NB4 (cell line): ENCODE measurements at regions not wholly inside any gene's neighbourhood (a gene's known extent, or its start where the extent isn't known, plus 50 kb on each side); places are given as distances from the start of the nearest gene placed in this dataset.
"Not testable (repeated sequence)": the region's sequence is repeated elsewhere in the genome, so short reads cannot be mapped to it uniquely, and the experiment has no call there.

ENCODE experiments used
- CTCF ChIP-seq: IDR thresholded peaks from one replicate; pipeline ENCODE4 v1.5.1; 2012; ENCODE audit warnings: low read depth, low read length
- POLR2A ChIP-seq: IDR thresholded peaks from 2 replicates; pipeline ENCODE4 v1.6.1; 2011; ENCODE audit warnings: mild to moderate bottlenecking; ENCODE audit not compliant: insufficient read length; ENCODE audit errors: extremely low read depth

DNA sequence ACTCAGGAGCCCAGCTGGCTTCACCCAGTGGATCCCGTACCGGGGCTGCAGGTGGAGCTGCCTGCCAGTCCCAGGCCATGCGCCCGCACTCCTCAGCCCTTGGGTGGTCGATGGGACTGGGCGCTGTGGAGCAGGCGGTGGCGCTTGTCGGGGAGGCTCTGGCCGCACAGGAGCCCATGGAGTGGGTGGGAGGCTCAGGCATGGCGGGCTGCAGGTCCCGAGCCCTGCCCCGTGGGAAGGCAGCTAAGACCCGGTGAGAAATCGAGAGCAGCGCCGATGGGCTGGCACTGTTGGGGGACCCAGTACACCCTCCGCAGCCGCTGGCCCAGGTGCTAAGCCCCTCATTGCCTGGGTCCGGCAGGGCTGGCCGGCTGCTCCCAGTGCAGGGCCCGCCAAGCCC lies 1205.6 kb downstream of the DIAPH3 start:
- not testable (repeated sequence) for TF ChIP-seq CTCF, POLR2A
